GM18907 (cell line): ENCODE measurements at regions not wholly inside any gene's neighbourhood (a gene's known extent, or its start where the extent isn't known, plus 50 kb on each side); places are given as distances from the start of the nearest gene placed in this dataset.

Experiments
- ATAC-seq: cut with Tn5 transposase; IDR thresholded peaks from one replicate; pipeline ENCODE4 v1.9.1; 2021; ENCODE audit warnings: mild to moderate bottlenecking, moderate library complexity; ENCODE audit not compliant: unreplicated experiment

- ATAC-seq, result no peak
These were observed 153.4 kb upstream of the CTNNA2 start for GRCh38 chr2:79359419-79359818.

GRCh38 chr2:79355569-79355968 lies 157.3 kb upstream of the CTNNA2 start:
- no peak for ATAC-seq

GRCh38 chr2:79327460-79327859 lies 167.9 kb upstream of the REG3A start:
- ATAC-seq, result no peak

- no peak for ATAC-seq
These were observed 161.3 kb upstream of the REG3A start for GRCh38 chr2:79320871-79321270.

GRCh38 chr2:79294994-79295393 lies 135.4 kb upstream of the REG3A start:
- ATAC-seq, result no peak

GRCh38 chr2:79292958-79293315 lies 133.4 kb upstream of the REG3A start:
- no peak for ATAC-seq

- ATAC-seq, result no peak
These were observed 132.8 kb upstream of the REG3A start for GRCh38 chr2:79292239-79292957.

GRCh38 chr2:79275863-79276262 lies 116.3 kb upstream of the REG3A start:
- ATAC-seq, result no peak

- no peak for ATAC-seq
These were observed 115.6 kb upstream of the REG3A start for GRCh38 chr2:79275197-79275596.

- no peak for ATAC-seq
These were observed 113.1 kb upstream of the REG3A start for GRCh38 chr2:79272616-79273015.

GRCh38 chr2:79271456-79271855 lies 111.9 kb upstream of the REG3A start:
- ATAC-seq, result no peak

GRCh38 chr2:79260848-79261247 lies 101.3 kb upstream of the REG3A start:
- ATAC-seq, result no peak

GRCh38 chr2:79259959-79260358 lies 100.4 kb upstream of the REG3A start:
- no peak for ATAC-seq

- ATAC-seq, result no peak
These were observed 99.7 kb upstream of the REG3A start for GRCh38 chr2:79259296-79259695.

GRCh38 chr2:79253243-79253774 lies 93.8 kb upstream of the REG3A start:
- no peak for ATAC-seq

- no peak for ATAC-seq
These were observed 91.1 kb upstream of the REG3A start for GRCh38 chr2:79250656-79251055.

GRCh38 chr2:79248776-79249175 lies 89.2 kb upstream of the REG3A start:
- ATAC-seq, result no peak

- ATAC-seq, result no peak
These were observed 75.6 kb upstream of the REG3A start for GRCh38 chr2:79235135-79235534.

- ATAC-seq, result no peak
These were observed 64.0 kb upstream of the REG3A start for GRCh38 chr2:79223539-79223938.

GRCh38 chr2:79219383-79219988 lies 59.9 kb upstream of the REG3A start:
- ATAC-seq, result peak; percentile 81

GRCh38 chr2:79210274-79210917 lies 50.8 kb upstream of the REG3A start:
- ATAC-seq, result no peak
